ENCODE measurements at regions not wholly inside any gene's neighbourhood (a gene's known extent, or its start where the extent isn't known, plus 50 kb on each side); places are given as distances from the start of the nearest gene placed in this dataset.

DNA sequence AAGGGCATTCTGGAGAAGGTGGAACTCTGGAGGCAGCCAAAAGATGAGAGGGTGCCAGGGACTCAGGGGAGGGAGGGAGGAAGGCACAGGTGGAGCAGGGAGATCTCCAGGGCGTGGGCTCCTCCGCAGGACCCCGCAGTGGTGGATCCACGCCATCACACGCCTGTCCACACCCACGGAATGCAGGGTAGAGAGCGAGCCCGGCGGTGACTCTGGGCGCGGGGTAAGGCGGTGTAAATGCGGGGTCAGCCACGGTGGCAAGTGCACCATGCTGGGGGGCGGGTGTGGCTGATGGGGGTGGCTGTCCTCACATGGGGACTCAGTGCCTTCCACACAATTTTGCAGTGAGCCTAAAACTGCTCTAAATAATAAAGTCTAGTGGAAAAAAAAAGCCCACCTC lies 105.1 kb upstream of the TTC34 start:
- WGBS (ENCODE audit: insufficient coverage): 85% methylated on average over 11 of the region's 15 CpGs

GRCh38 chr1:2907051-2907450 lies 105.6 kb upstream of the TTC34 start:
- Histone ChIP-seq H3K27ac (ENCODE audit: low read length) (no peak overlapping the region), H3K36me3 (ENCODE audit: control insufficient read depth, insufficient read depth, low read length) (no peaks in the 10 kb centered on the region), H3K9me3 (replicated peaks; ENCODE audit: control insufficient read depth, low read depth, low read length) (no peaks in the 10 kb centered on the region), H3K27me3 (ENCODE audit: control insufficient read depth, insufficient read depth, low read length) (peaks cover 33% of the 10 kb centered on the region), H3K4me1 (ENCODE audit: control insufficient read depth, insufficient read depth, low read length) (peaks cover 16% of the 10 kb centered on the region), H3K4me3 (ENCODE audit: low read length) (no peak overlapping the region)
- WGBS (ENCODE audit: insufficient coverage): 93% methylated on average over 8 of the region's 16 CpGs
- no peak for DNase-seq

More for the DNA sequence above, 105.1 kb upstream of the TTC34 start:
- Histone ChIP-seq H3K4me3 (ENCODE audit: low read length) (no peak overlapping the region), H3K4me1 (ENCODE audit: control insufficient read depth, insufficient read depth, low read length) (peaks cover 16% of the 10 kb centered on the region), H3K9me3 (replicated peaks; ENCODE audit: control insufficient read depth, low read depth, low read length) (no peaks in the 10 kb centered on the region), H3K27me3 (ENCODE audit: control insufficient read depth, insufficient read depth, low read length) (peaks cover 33% of the 10 kb centered on the region), H3K36me3 (ENCODE audit: control insufficient read depth, insufficient read depth, low read length) (no peaks in the 10 kb centered on the region), H3K27ac (ENCODE audit: low read length) (no peak overlapping the region)
- DNase-seq: no peak

GRCh38 chr1:2908081-2908480 lies 106.6 kb upstream of the TTC34 start:
- no peak overlapping the region for H3K27ac ChIP-seq (ENCODE audit: low read length)
- H3K27me3 ChIP-seq (ENCODE audit: control insufficient read depth, insufficient read depth, low read length): peaks cover 37% of the 10 kb centered on the region

GRCh38 chr1:2908561-2908960 lies 107.1 kb upstream of the TTC34 start:
- no peak for DNase-seq
- 86% methylated on average over 12 of the region's 15 CpGs for WGBS (ENCODE audit: insufficient coverage)
- Histone ChIP-seq H3K36me3 (ENCODE audit: control insufficient read depth, insufficient read depth, low read length) (no peaks in the 10 kb centered on the region), H3K9me3 (replicated peaks; ENCODE audit: control insufficient read depth, low read depth, low read length) (no peaks in the 10 kb centered on the region), H3K27ac (ENCODE audit: low read length) (no peak overlapping the region), H3K4me1 (ENCODE audit: control insufficient read depth, insufficient read depth, low read length) (peaks cover 16% of the 10 kb centered on the region), H3K27me3 (ENCODE audit: control insufficient read depth, insufficient read depth, low read length) (peaks cover 35% of the 10 kb centered on the region), H3K4me3 (ENCODE audit: low read length) (no peak overlapping the region)

More at GRCh38 chr1:2908081-2908480, 106.6 kb upstream of the TTC34 start:
- H3K9me3 ChIP-seq (replicated peaks; ENCODE audit: control insufficient read depth, low read depth, low read length): no peaks in the 10 kb centered on the region
- no peak for DNase-seq
- H3K4me1 ChIP-seq (ENCODE audit: control insufficient read depth, insufficient read depth, low read length): peaks cover 16% of the 10 kb centered on the region
- no peak overlapping the region for H3K4me3 ChIP-seq (ENCODE audit: low read length)
- H3K36me3 ChIP-seq (ENCODE audit: control insufficient read depth, insufficient read depth, low read length): no peaks in the 10 kb centered on the region
- WGBS (ENCODE audit: insufficient coverage): 78% methylated on average over 15 of the region's 16 CpGs

DNA sequence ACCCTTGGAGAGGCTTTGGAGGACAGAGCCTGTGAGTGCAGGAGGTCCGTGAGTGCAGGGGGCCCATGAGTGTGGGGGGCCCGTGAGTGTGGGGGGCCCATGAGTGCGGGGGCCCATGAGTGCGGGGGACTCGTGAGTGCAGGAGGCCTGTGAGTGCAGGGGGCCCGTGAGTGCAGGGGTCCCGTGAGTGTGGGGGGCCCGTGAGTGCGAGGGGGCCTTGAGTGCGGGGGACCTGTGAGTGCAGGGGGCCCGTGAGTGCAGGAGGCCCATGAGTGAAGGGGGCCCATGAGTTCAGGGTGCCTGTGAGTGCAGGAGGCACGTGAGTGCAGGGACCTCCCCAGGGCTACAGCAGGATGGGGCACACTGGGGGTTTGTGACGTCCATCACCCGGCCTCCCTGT lies 108.3 kb upstream of the TTC34 start:
- no peak for DNase-seq
- Histone ChIP-seq H3K27ac (ENCODE audit: low read length) (no peak overlapping the region), H3K4me3 (ENCODE audit: low read length) (no peak overlapping the region), H3K9me3 (replicated peaks; ENCODE audit: control insufficient read depth, low read depth, low read length) (no peaks in the 10 kb centered on the region), H3K4me1 (ENCODE audit: control insufficient read depth, insufficient read depth, low read length) (peaks cover 16% of the 10 kb centered on the region), H3K27me3 (ENCODE audit: control insufficient read depth, insufficient read depth, low read length) (peaks cover 29% of the 10 kb centered on the region), H3K36me3 (ENCODE audit: control insufficient read depth, insufficient read depth, low read length) (no peaks in the 10 kb centered on the region)
- WGBS (ENCODE audit: insufficient coverage): 74% methylated on average over 9 of the region's 14 CpGs

DNA sequence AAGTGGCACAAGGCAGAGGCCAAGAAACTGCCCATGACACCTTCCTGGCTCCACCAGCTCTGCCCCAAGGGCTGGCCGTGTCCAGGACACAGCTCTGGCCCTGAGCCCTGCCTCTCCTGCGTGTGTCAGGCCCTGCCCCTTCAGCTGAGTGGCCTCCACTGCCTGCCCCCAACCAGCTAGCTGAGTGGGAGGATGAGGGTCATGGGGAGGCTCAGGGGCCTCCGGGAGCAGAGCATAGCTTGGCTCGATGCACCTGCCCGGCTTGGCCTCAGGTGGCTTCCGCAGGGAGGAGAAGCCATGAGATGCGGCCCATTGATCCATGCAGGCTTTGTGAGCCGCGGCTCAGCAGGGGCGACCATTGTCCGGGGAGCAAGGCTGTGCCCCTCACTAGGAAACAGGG lies 108.7 kb upstream of the TTC34 start:
- Histone ChIP-seq H3K4me1 (ENCODE audit: control insufficient read depth, insufficient read depth, low read length) (peaks cover 15% of the 10 kb centered on the region), H3K9me3 (replicated peaks; ENCODE audit: control insufficient read depth, low read depth, low read length) (no peaks in the 10 kb centered on the region), H3K27me3 (ENCODE audit: control insufficient read depth, insufficient read depth, low read length) (peaks cover 28% of the 10 kb centered on the region), H3K4me3 (ENCODE audit: low read length) (no peak overlapping the region), H3K27ac (ENCODE audit: low read length) (no peak overlapping the region), H3K36me3 (ENCODE audit: control insufficient read depth, insufficient read depth, low read length) (no peaks in the 10 kb centered on the region)
- no peak for DNase-seq
- WGBS (ENCODE audit: insufficient coverage): 93% methylated on average over 7 of the region's 11 CpGs

DNA sequence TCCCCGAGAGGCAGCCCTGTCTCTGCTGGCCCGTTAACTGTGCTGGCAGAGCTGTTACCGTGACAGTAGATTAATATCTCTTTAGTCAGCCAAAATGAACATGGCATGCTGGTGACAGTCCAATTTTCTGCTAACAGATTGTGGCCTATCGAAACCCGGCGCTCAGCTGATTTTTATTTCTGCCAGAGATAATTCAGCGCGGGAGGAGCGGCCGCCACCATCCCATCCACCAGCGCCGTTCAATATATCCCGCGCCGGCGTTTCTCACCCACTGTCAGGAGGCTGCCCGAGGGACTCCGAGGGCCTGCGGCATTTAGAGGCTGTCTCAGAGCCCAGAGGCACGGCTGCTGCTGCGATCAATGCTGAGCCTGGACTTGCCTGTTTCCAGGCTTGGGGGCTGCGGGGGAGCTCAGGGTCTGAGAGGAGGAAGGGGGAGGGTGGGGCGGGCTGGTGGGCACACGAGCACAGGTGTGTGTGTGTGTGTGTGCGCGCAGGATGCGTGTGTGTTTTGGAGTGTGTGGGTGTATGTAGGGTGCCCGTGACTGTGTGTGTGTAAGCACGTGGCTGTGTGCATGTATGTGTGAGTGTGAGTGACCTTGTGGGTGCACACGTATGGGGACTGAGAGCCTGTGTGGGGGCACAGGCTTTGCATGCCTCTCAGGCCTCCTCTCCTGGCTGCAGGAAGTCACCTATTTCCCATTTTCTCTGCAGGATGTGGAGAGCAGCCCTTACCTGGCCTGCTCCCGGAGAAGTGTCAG lies 109.7 kb upstream of the ACTRT2 start:
- no peak overlapping the region for H3K27ac ChIP-seq (ENCODE audit: low read length)
- no peak overlapping the region for H3K4me3 ChIP-seq (ENCODE audit: low read length)
- peak; percentile 38 for DNase-seq
- WGBS (ENCODE audit: insufficient coverage): 70% methylated on average over 29 of the region's 31 CpGs
- no peaks in the 10 kb centered on the region for H3K9me3 ChIP-seq (replicated peaks; ENCODE audit: control insufficient read depth, low read depth, low read length)
- no peaks in the 10 kb centered on the region for H3K36me3 ChIP-seq (ENCODE audit: control insufficient read depth, insufficient read depth, low read length)
- H3K27me3 ChIP-seq (ENCODE audit: control insufficient read depth, insufficient read depth, low read length): peaks cover 17% of the 10 kb centered on the region
- H3K4me1 ChIP-seq (ENCODE audit: control insufficient read depth, insufficient read depth, low read length): peaks cover 4% of the 10 kb centered on the region

DNA sequence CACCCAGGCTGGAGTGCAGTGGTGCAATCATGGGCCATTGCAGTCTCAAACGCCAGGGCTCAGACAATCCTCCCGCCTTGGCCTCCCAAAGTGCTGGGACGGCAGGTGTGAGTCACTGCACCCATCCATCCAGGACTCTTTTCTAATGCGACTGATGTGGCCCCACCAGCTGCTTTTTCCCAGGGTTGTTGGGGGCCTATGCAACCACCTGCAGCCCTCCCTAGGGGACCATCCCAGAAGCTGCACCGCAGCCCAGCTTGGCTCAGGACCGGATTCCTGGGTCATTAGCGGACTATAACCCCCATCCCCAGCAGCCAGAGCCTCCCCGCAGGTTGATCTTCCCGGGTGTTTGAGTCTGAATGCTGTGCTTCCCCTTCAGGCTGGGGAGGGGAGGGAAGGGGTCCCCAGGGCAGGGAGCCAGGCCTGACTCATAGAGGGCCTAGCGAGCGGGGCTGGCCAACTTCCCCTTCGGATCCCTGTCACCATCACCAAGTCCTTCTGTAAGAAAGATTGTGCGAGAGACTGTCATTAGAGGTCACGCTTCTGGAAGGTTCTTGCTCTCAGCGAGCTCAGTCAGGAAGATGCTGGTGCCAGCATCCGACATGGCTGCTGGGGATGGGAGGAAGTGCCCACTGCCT lies 108.7 kb upstream of the ACTRT2 start:
- Histone ChIP-seq H3K36me3 (ENCODE audit: control insufficient read depth, insufficient read depth, low read length) (no peaks in the 10 kb centered on the region), H3K4me1 (ENCODE audit: control insufficient read depth, insufficient read depth, low read length) (peaks cover 4% of the 10 kb centered on the region), H3K4me3 (ENCODE audit: low read length) (no peak overlapping the region), H3K9me3 (replicated peaks; ENCODE audit: control insufficient read depth, low read depth, low read length) (no peaks in the 10 kb centered on the region), H3K27ac (ENCODE audit: low read length) (no peak overlapping the region), H3K27me3 (ENCODE audit: control insufficient read depth, insufficient read depth, low read length) (peaks cover 15% of the 10 kb centered on the region)
- 52% methylated on average over 11 of the region's 16 CpGs for WGBS (ENCODE audit: insufficient coverage)
- DNase-seq: no peak

DNA sequence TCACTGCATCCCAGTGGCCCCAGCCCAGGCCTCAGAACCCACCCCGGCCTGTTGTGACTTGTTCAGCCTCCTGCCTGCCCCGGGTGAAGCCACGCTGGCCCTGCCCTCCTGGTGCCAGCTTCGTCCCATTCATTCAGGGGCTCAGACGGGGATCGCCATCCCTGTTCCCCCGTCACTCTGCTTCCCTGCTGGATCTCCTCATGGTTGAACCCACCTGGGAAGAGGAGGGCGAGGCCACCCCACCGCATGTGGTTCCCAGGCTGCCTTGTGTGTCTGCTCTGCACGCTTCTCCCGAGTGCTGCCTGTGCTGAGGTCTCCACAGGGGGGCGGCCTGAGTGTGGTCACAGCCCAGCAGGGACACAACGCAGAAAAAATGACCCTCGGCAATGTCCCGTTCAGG lies 108.2 kb upstream of the ACTRT2 start:
- WGBS (ENCODE audit: insufficient coverage): 68% methylated on average over 15 of the region's 15 CpGs
- peaks cover 4% of the 10 kb centered on the region for H3K4me1 ChIP-seq (ENCODE audit: control insufficient read depth, insufficient read depth, low read length)
- H3K36me3 ChIP-seq (ENCODE audit: control insufficient read depth, insufficient read depth, low read length): no peaks in the 10 kb centered on the region
- no peak for DNase-seq
- H3K27me3 ChIP-seq (ENCODE audit: control insufficient read depth, insufficient read depth, low read length): peaks cover 17% of the 10 kb centered on the region
- H3K4me3 ChIP-seq (ENCODE audit: low read length): no peak overlapping the region
- H3K27ac ChIP-seq (ENCODE audit: low read length): no peak overlapping the region
- no peaks in the 10 kb centered on the region for H3K9me3 ChIP-seq (replicated peaks; ENCODE audit: control insufficient read depth, low read depth, low read length)

- Histone ChIP-seq H3K27ac (ENCODE audit: low read length) (no peak overlapping the region), H3K4me3 (ENCODE audit: low read length) (no peak overlapping the region), H3K36me3 (ENCODE audit: control insufficient read depth, insufficient read depth, low read length) (no peaks in the 10 kb centered on the region), H3K4me1 (ENCODE audit: control insufficient read depth, insufficient read depth, low read length) (peaks cover 5% of the 10 kb centered on the region), H3K27me3 (ENCODE audit: control insufficient read depth, insufficient read depth, low read length) (peaks cover 22% of the 10 kb centered on the region), H3K9me3 (replicated peaks; ENCODE audit: control insufficient read depth, low read depth, low read length) (no peaks in the 10 kb centered on the region)
- DNase-seq: no peak
- WGBS (ENCODE audit: insufficient coverage): 44% methylated on average over 6 of the region's 6 CpGs
Observed at GRCh38 chr1:2914702-2915101, 106.6 kb upstream of the ACTRT2 start.
